Upper lobe of left lung (tissue), 6 donors: ENCODE measurements at regions not wholly inside any gene's neighbourhood (a gene's known extent, or its start where the extent isn't known, plus 50 kb on each side); places are given as distances from the start of the nearest gene placed in this dataset.

Source experiments
- ATAC-seq, 2 donors: fragments of 200-7000 bp; cut with Tn5 transposase; one replicate each; pipeline ENCODE4 v1.9.1; 2022; ENCODE audit warnings: mild to moderate bottlenecking in 2 of 2, moderate library complexity in 2 of 2; ENCODE audit not compliant: low FRiP score in 2 of 2
- DNase-seq, 2 donors: peaks; one replicate each; pipeline ENCODE4 v3.0.0-alpha.2; 2019 to 2020
- H3K27ac ChIP-seq, 4 donors: fragments of 200-600 bp; sonication (generic); one replicate each; pipeline ENCODE4 v1.5.1; 2016 to 2019
- H3K27me3 ChIP-seq, 4 donors: fragments of 200-600 bp; sonication (generic); one replicate each; pipeline ENCODE4 v1.5.1; 2017 to 2019
- H3K36me3 ChIP-seq, 4 donors: fragments of 200-600 bp; sonication (generic); one replicate each; pipeline ENCODE4 v1.5.1; 2016 to 2019
- H3K4me1 ChIP-seq, 4 donors: fragments of 200-600 bp; sonication (generic); one replicate each; pipeline ENCODE4 v1.5.1; 2018 to 2019
- H3K4me3 ChIP-seq, 4 donors: fragments of 200-600 bp; sonication (generic); one replicate each; pipeline ENCODE4 v1.5.1; 2017 to 2019; ENCODE audit warnings: mild to moderate bottlenecking in 2 of 4, moderate library complexity in 1 of 4
- H3K9me3 ChIP-seq, 4 donors: fragments of 200-600 bp; sonication (generic); one replicate each; pipeline ENCODE4 v1.5.1; 2018 to 2019
- EP300 ChIP-seq, 4 donors: sonication (generic); formaldehyde crosslinking; IDR thresholded peaks; one replicate each; pipeline ENCODE4 v1.5.1; 2017; ENCODE audit warnings: antibody characterized with exemption in 4 of 4, control low read depth in 2 of 4
- POLR2A ChIP-seq, 4 donors: fragments of 450-650 bp; IDR thresholded peaks; one replicate each; pipeline ENCODE4 v1.5.1; 2016 to 2017; ENCODE audit warnings: antibody characterized with exemption in 4 of 4, mild to moderate bottlenecking in 2 of 4
- POLR2AphosphoS5 ChIP-seq, 2 donors: sonication (generic); formaldehyde crosslinking; IDR thresholded peaks; one replicate each; pipeline ENCODE4 v1.5.1; 2017; ENCODE audit warnings: antibody characterized with exemption in 2 of 2
- WGBS, 2 donors: methylation state at CpG; one replicate each; pipeline ENCODE4 v1.1.5; 2017 to 2018; 5-methylcytosine and 5-hydroxymethylcytosine counted together
- TF ChIP-seq, protein P1 (sequence below), 6 experiments: fragments of 450-650 bp in 4 of 6; fragments of 200-600 bp in 2 of 6; sonication (generic) in 2 of 6; IDR thresholded peaks; one replicate each; pipeline ENCODE4 v1.5.1; 2016 to 2019; ENCODE audit warnings: antibody characterized with exemption in 6 of 6
- donor health status: DM: no; HTN: no; CAD: no; lungs with moderate emphysema.
- donor health status: DM: no; HTN: yes; CAD: no; lungs with severe emphysema.

DNA sequence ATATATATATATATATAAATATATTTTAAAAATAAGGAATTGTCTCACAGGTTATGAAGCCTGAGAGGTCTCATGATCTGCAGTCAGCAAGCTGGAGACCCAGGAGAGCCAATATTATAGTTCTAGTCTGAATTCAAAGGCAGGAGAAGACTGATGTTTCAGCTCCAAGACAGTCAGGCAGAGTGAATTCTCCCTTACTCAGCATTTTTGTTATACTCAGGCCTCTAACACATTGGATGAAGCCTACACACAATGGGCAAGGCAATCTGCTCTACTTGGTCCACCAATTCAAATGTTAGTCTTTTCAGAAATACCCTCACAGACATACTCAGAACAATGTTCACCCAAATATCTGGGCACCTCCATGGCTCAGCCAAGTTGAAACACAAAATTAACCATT, 157.2 kb downstream of the GOLIM4 start:
- Histone ChIP-seq H3K9me3 (no peaks in the 10 kb centered on the region), H3K4me1 (no peaks in the 10 kb centered on the region), H3K36me3 (no peaks in the 10 kb centered on the region), H3K27ac (no peak overlapping the region), H3K27me3 (no peaks in the 10 kb centered on the region), H3K4me3 (no peak overlapping the region)
- TF ChIP-seq POLR2AphosphoS5 (IDR thresholded peaks at IDR 0.05), result no peak
- no peak for TF ChIP-seq POLR2A (IDR thresholded peaks at IDR 0.05)
- TF ChIP-seq, protein P1, sequence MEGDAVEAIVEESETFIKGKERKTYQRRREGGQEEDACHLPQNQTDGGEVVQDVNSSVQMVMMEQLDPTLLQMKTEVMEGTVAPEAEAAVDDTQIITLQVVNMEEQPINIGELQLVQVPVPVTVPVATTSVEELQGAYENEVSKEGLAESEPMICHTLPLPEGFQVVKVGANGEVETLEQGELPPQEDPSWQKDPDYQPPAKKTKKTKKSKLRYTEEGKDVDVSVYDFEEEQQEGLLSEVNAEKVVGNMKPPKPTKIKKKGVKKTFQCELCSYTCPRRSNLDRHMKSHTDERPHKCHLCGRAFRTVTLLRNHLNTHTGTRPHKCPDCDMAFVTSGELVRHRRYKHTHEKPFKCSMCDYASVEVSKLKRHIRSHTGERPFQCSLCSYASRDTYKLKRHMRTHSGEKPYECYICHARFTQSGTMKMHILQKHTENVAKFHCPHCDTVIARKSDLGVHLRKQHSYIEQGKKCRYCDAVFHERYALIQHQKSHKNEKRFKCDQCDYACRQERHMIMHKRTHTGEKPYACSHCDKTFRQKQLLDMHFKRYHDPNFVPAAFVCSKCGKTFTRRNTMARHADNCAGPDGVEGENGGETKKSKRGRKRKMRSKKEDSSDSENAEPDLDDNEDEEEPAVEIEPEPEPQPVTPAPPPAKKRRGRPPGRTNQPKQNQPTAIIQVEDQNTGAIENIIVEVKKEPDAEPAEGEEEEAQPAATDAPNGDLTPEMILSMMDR (IDR thresholded peaks at IDR 0.05), result no peak
- TF ChIP-seq EP300 (IDR thresholded peaks at IDR 0.05), result no peak
- DNase-seq, result no peak
- no peak for ATAC-seq

DNA sequence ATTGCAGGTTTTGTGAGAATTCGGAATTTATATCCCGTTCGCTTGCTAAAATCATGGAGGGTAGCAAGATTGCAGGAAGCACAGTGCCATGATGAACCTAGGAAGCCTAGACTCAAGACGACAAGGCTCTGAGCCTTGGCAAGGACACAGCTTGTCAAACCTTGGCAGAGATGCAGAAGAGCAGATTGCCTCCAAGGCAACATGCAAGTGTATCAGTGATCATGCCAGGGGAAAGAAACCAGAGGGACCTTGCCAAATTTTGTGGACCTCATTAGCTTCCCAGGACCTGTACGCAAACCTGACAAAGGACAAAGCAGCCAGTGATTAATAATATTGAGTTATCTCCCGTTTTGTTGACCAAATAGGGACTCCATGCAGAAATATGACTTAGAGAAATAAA, 159.7 kb downstream of the GOLIM4 start:
- no peaks in the 10 kb centered on the region for H3K36me3 ChIP-seq
- 81 to 86% methylated on average over 6 of the region's 6 CpGs for WGBS, 2 donors
- TF ChIP-seq, protein P1 (IDR thresholded peaks at IDR 0.05), result no peak
- no peak for ATAC-seq
- no peaks in the 10 kb centered on the region for H3K27me3 ChIP-seq
- H3K4me3 ChIP-seq, result no peak overlapping the region
- H3K4me1 ChIP-seq, result no peaks in the 10 kb centered on the region
- H3K9me3 ChIP-seq, result no peaks in the 10 kb centered on the region
- no peak for DNase-seq
- no peak overlapping the region for H3K27ac ChIP-seq

DNA sequence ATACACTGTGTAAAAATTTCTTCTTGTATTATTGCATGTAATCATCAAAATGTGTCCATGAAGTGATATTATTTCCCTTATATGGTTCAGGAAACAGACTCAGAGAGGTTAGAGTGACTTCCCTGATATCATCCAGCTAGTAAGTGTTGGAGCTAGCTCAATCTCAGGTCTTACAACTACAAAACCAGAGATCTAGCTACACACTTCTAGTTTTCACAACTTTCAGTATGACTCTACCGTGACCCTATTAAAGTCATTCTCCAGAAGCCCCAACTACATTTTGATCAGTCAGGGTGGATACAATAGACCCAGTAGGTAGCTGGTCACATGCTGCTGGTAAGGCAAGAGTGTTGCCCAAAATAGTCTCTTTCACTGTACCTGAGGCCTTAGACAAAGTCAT, 165.3 kb downstream of the GOLIM4 start:
- DNase-seq (no peak), ATAC-seq (no peak)
- TF ChIP-seq POLR2A (IDR thresholded peaks at IDR 0.05) (no peak), POLR2AphosphoS5 (IDR thresholded peaks at IDR 0.05) (no peak), EP300 (IDR thresholded peaks at IDR 0.05) (no peak)
- TF ChIP-seq, protein P1 (IDR thresholded peaks at IDR 0.05), result no peak
- Histone ChIP-seq H3K4me3 (no peak overlapping the region), H3K9me3 (no peaks in the 10 kb centered on the region), H3K27ac (no peak overlapping the region), H3K36me3 (no peaks in the 10 kb centered on the region), H3K27me3 (no peaks in the 10 kb centered on the region), H3K4me1 (no peaks in the 10 kb centered on the region)
- WGBS, 2 donors, result 81 to 88% methylated on average over 1 of the region's 1 CpG

DNA sequence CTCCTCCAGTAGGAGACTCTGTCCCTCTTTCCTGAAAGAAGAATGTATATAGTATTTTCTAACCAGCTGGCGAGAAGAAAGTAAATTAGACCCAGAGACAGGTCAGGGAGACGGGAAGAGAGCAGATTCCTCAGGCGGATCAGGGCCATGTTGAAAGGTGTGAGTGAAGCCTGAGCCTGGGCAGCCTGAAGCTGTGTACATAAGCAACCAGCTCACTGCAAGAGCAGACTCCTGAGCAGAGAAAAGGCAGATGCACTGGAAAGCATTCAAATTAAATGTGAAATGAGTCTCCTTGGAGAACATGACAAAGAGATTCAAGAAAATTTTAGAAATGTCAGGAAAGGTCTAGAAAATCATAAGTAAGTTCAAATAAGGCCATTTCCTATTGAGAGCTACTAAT, 165.8 kb downstream of the GOLIM4 start:
- DNase-seq (no peak), ATAC-seq (no peak)
- Histone ChIP-seq H3K36me3 (no peaks in the 10 kb centered on the region), H3K4me3 (no peak overlapping the region), H3K9me3 (no peaks in the 10 kb centered on the region), H3K27ac (no peak overlapping the region), H3K4me1 (no peaks in the 10 kb centered on the region), H3K27me3 (no peaks in the 10 kb centered on the region)
- TF ChIP-seq EP300 (IDR thresholded peaks at IDR 0.05) (no peak), POLR2A (IDR thresholded peaks at IDR 0.05) (no peak), POLR2AphosphoS5 (IDR thresholded peaks at IDR 0.05) (no peak)
- TF ChIP-seq, protein P1 (IDR thresholded peaks at IDR 0.05), result no peak
- 42 to 60% methylated on average over 3 of the region's 3 CpGs for WGBS, 2 donors

DNA sequence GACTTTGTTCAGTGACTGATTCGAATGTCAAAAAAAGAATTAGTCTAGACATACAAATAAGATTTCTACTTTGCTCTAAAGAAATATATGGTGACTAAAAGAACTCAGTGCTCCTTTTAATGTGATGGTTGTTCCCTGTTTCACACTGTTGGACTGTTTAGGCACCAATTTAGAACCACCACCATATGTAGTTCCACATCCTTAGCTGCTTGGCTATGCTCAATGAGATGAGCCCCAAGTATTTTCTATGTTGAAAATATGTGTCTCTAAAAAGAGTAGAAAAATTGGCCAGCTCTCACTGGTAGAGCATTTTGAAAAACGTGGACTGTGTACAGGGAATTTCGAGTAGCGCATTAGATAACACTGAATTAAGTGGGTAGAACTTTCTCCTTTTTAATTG, 167.3 kb downstream of the GOLIM4 start:
- DNase-seq (no peak), ATAC-seq (no peak)
- WGBS, 2 donors, result 81 to 82% methylated on average over 4 of the region's 4 CpGs

More for the DNA sequence above, 167.3 kb downstream of the GOLIM4 start:
- Histone ChIP-seq H3K4me3 (no peak overlapping the region), H3K27ac (no peak overlapping the region), H3K4me1 (no peaks in the 10 kb centered on the region), H3K27me3 (no peaks in the 10 kb centered on the region), H3K36me3 (no peaks in the 10 kb centered on the region), H3K9me3 (no peaks in the 10 kb centered on the region)
- TF ChIP-seq POLR2A (IDR thresholded peaks at IDR 0.05) (no peak), POLR2AphosphoS5 (IDR thresholded peaks at IDR 0.05) (no peak), EP300 (IDR thresholded peaks at IDR 0.05) (no peak)
- TF ChIP-seq, protein P1 (IDR thresholded peaks at IDR 0.05), result no peak
